ENCODE measurements at regions not wholly inside any gene's neighbourhood (a gene's known extent, or its start where the extent isn't known, plus 50 kb on each side); places are given as distances from the start of the nearest gene placed in this dataset.

GRCh38 chr7:131074585-131074984 is 253.1 kb upstream of the MKLN1 start:
- TF ChIP-seq CTCF (conservative IDR thresholded peaks at IDR 0.05; ENCODE audit: low read depth, low read length) = no peak
- no peak for TF ChIP-seq EZH2 (IDR thresholded peaks at IDR 0.05; ENCODE audit: borderline replicate concordance, low read depth, low read length, poor library complexity, severe bottlenecking)

Measured in A673 (cell line).